ENCODE measurements at regions not wholly inside any gene's neighbourhood (a gene's known extent, or its start where the extent isn't known, plus 50 kb on each side); places are given as distances from the start of the nearest gene placed in this dataset.

GRCh38 chr3:6540981-6541380, 319.9 kb upstream of the GRM7 start (continued):
- TF ChIP-seq ZNF740 (CRISPR knock-in tag; IDR thresholded peaks at IDR 0.05) (no peak), ZNF740 (tag; IDR thresholded peaks at IDR 0.05) (peak in 1 of 2 experiments; percentile 23; a peak in 1 of 4 replicates), CBX2 (IDR thresholded peaks at IDR 0.05; ENCODE audit: insufficient read depth, low read length, poor library complexity, severe bottlenecking) (no peak), RHOXF2B (CRISPR knock-in tag; conservative IDR thresholded peaks at IDR 0.05) (no peak), MXI1 (IDR thresholded peaks at IDR 0.05; ENCODE audit: low read depth, low read length) (0 out of 2 replicates have a peak, but pooled peaks have one; percentile 41), CBFA2T2 (conservative IDR thresholded peaks at IDR 0.05) (peak; percentile 97), CBX8 (IDR thresholded peaks at IDR 0.05; ENCODE audit: borderline replicate concordance, extremely low read depth, low read depth, low read length, poor library complexity, severe bottlenecking) (no peak), ZNF76 (CRISPR knock-in tag; IDR thresholded peaks at IDR 0.05; ENCODE audit: borderline replicate concordance) (no peak), MTA2 (IDR thresholded peaks at IDR 0.05; ENCODE audit: low read depth) (peak; percentile 71), RAD21 (CRISPR knock-in tag; conservative IDR thresholded peaks at IDR 0.05 in 1 of 2, IDR thresholded peaks at IDR 0.05 in 1 of 2) (0 out of 4 replicates have a peak, but pooled peaks of 1 of the 2 experiments have one; percentile 9), ZKSCAN1 (IDR thresholded peaks at IDR 0.05; ENCODE audit: low read depth, low read length) (no peak), NEUROD1 (IDR thresholded peaks at IDR 0.05; ENCODE audit: borderline replicate concordance, low read depth, low read length, partially characterized antibody) (no peak), GABPA (tag; conservative IDR thresholded peaks at IDR 0.05; ENCODE audit: low read depth) (no peak), CLOCK (CRISPR knock-in tag; IDR thresholded peaks at IDR 0.05; ENCODE audit: borderline replicate concordance) (no peak), TCF7L2 (IDR thresholded peaks at IDR 0.05; ENCODE audit: low read depth, low read length) (no peak), ZNF431 (CRISPR knock-in tag; IDR thresholded peaks at IDR 0.05) (no peak), CXXC5 (CRISPR knock-in tag; IDR thresholded peaks at IDR 0.05) (peak; percentile 73), ZNF133 (CRISPR knock-in tag; IDR thresholded peaks at IDR 0.05) (no peak), ZNF766 (CRISPR knock-in tag; conservative IDR thresholded peaks at IDR 0.05) (no peak), FOXM1 (IDR thresholded peaks at IDR 0.05; ENCODE audit: low read depth) (peak; percentile 72; the same call in 1 of the 2 replicates), FOXM1 (CRISPR knock-in tag; IDR thresholded peaks at IDR 0.05; ENCODE audit: low read depth) (no peak), CREB1 (IDR thresholded peaks at IDR 0.05) (peak; percentile 51; the same call in 1 of the 2 replicates), CREB1 (CRISPR knock-in tag; IDR thresholded peaks at IDR 0.05) (no peak), IFI16 (CRISPR knock-in tag; IDR thresholded peaks at IDR 0.05) (no peak)
- TF ChIP-seq, protein P1, sequence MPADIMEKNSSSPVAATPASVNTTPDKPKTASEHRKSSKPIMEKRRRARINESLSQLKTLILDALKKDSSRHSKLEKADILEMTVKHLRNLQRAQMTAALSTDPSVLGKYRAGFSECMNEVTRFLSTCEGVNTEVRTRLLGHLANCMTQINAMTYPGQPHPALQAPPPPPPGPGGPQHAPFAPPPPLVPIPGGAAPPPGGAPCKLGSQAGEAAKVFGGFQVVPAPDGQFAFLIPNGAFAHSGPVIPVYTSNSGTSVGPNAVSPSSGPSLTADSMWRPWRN (IDR thresholded peaks at IDR 0.05; ENCODE audit: low read depth): no peak
